ENCODE measurements at regions not wholly inside any gene's neighbourhood (a gene's known extent, or its start where the extent isn't known, plus 50 kb on each side); places are given as distances from the start of the nearest gene placed in this dataset.

DNA sequence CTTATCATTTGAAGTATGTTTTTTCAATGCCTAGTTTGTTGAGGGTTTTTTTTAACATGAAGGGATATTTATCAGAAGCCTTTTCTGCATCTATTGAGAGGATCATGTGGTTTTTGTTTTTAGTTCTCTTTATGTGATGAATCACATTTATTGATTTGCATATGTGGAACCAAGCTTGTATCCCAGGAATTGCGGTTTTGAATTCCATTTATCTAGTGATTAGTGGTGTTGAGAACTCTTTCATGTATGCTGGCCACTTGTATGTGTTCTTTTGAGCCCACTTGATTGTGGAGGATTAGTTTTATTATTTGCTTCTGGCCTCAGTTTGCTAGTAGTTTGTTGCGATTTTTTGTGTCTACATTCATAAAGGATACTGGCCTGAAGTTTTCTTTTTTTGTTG lies 85.0 kb upstream of the CNKSR2 start:
- TF ChIP-seq, protein P1, sequence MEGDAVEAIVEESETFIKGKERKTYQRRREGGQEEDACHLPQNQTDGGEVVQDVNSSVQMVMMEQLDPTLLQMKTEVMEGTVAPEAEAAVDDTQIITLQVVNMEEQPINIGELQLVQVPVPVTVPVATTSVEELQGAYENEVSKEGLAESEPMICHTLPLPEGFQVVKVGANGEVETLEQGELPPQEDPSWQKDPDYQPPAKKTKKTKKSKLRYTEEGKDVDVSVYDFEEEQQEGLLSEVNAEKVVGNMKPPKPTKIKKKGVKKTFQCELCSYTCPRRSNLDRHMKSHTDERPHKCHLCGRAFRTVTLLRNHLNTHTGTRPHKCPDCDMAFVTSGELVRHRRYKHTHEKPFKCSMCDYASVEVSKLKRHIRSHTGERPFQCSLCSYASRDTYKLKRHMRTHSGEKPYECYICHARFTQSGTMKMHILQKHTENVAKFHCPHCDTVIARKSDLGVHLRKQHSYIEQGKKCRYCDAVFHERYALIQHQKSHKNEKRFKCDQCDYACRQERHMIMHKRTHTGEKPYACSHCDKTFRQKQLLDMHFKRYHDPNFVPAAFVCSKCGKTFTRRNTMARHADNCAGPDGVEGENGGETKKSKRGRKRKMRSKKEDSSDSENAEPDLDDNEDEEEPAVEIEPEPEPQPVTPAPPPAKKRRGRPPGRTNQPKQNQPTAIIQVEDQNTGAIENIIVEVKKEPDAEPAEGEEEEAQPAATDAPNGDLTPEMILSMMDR (IDR thresholded peaks at IDR 0.05) = no peak
- no peak for TF ChIP-seq POLR2A (IDR thresholded peaks at IDR 0.05)

Measured in ovary (tissue), 3 donors.